ACC112 (cell line): ENCODE measurements at regions not wholly inside any gene's neighbourhood (a gene's known extent, or its start where the extent isn't known, plus 50 kb on each side); places are given as distances from the start of the nearest gene placed in this dataset.

Experiments
- H2AFZ ChIP-seq: fragments of 200-600 bp; sonication (generic); one replicate; pipeline ENCODE4 v1.6.0; 2017; ENCODE audit warnings: antibody characterized with exemption, low read length; ENCODE audit not compliant: unreplicated experiment
- H3K27ac ChIP-seq: fragments of 200-600 bp; sonication (generic); 2 replicates; pipeline ENCODE4 v1.5.1; 2014; ENCODE audit warnings: low read depth, mild to moderate bottlenecking, antibody characterized with exemption, low read length, moderate library complexity
- H3K27me3 ChIP-seq: fragments of 200-600 bp; sonication (generic); 2 replicates; pipeline ENCODE4 v1.6.1; 2014; ENCODE audit warnings: mild to moderate bottlenecking, antibody characterized with exemption, low read length, moderate library complexity, mixed read lengths; ENCODE audit not compliant: insufficient read depth
- H3K36me3 ChIP-seq: fragments of 200-600 bp; sonication (generic); 2 replicates; pipeline ENCODE4 v1.6.1; 2016; ENCODE audit warnings: mild to moderate bottlenecking, antibody characterized with exemption, low read length, moderate library complexity, mixed read lengths; ENCODE audit not compliant: insufficient read depth
- H3K4me1 ChIP-seq: fragments of 200-600 bp; sonication (generic); one replicate; pipeline ENCODE4 v1.6.1; 2016; ENCODE audit warnings: low read length, mixed read lengths; ENCODE audit not compliant: insufficient read depth, unreplicated experiment, control insufficient read depth
- H3K4me3 ChIP-seq: fragments of 200-600 bp; sonication (generic); 2 replicates; pipeline ENCODE4 v1.5.1; 2014; ENCODE audit warnings: mild to moderate bottlenecking, low read depth, low read length
- H3K79me2 ChIP-seq: fragments of 200-600 bp; sonication (generic); one replicate; pipeline ENCODE4 v1.6.0; 2016; ENCODE audit warnings: low read length; ENCODE audit not compliant: control insufficient read depth, unreplicated experiment, insufficient read depth

DNA sequence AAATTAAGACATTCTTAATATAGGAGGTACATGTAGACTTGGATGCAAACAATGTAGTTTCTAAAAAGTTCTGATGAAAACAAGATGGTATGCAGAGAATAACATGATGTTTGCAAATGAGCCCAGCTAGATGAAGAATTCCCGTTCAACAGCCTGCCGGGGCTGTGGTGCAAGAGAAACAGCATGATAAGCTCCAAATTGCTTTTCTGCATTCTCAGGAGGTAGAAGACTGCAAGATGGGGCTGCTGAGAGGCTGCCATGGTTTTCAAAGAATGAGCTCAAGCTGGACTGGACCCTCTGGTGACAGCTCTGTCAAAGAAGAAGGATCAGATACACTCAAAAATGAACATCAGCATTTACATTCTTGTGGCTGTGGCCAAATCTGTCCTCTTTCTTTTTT is 73.4 kb upstream of the PALS2 start:
- no peaks in the 10 kb centered on the region for H3K79me2 ChIP-seq
- no peaks in the 10 kb centered on the region for H3K36me3 ChIP-seq
- H3K4me1 ChIP-seq = no peaks in the 10 kb centered on the region
- H2AFZ ChIP-seq = no peak overlapping the region
- H3K27ac ChIP-seq = no peak overlapping the region
- H3K4me3 ChIP-seq = no peak overlapping the region
- H3K27me3 ChIP-seq = peaks cover 9% of the 10 kb centered on the region; the same call in 1 of the 2 replicates

DNA sequence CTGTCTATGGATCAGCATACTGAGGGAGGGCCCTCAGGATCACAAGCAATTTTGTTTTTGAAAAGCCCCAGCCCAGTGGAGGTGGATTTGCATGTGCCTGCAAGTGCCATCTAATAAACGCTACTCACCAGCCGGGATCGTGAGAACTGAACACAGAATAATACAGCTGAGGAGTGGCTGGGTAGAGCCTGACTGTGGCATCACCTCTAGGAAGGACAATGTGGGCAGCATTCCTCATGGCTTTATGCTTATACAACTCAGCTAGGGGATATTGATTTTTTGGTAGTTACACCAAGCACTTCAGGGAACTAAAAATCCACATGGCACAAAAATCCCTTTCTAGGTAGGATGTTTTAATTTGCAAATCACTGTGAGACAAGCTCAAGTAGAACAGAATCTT is 72.7 kb upstream of the PALS2 start:
- Histone ChIP-seq H2AFZ (no peak overlapping the region), H3K36me3 (no peaks in the 10 kb centered on the region), H3K4me3 (no peak overlapping the region), H3K27me3 (peaks cover 9% of the 10 kb centered on the region; the same call in 1 of the 2 replicates), H3K4me1 (no peaks in the 10 kb centered on the region), H3K79me2 (no peaks in the 10 kb centered on the region), H3K27ac (no peak overlapping the region)

DNA sequence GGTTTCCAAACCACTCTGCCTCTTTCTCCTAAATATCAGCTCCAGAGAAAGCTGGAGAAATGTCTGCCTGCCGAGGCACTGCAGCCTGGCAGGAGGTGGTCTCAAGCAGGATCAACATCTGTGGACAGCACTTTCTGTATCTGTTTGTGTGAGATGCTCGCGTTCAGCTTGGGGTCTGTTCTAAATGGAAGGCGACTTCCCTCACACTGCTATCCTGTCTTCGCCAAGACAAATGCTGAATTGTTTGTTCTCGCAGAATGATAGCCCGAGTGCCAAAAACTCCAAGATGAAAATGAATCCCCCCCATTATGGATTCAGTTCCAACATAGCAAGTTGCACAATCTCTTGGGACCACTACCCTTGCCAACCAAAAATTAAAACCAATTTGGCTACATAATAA is 72.2 kb upstream of the PALS2 start:
- Histone ChIP-seq H3K4me1 (no peaks in the 10 kb centered on the region), H2AFZ (no peak overlapping the region), H3K4me3 (no peak overlapping the region), H3K79me2 (no peaks in the 10 kb centered on the region), H3K27ac (no peak overlapping the region), H3K36me3 (no peaks in the 10 kb centered on the region), H3K27me3 (peaks cover 9% of the 10 kb centered on the region; the same call in 1 of the 2 replicates)

DNA sequence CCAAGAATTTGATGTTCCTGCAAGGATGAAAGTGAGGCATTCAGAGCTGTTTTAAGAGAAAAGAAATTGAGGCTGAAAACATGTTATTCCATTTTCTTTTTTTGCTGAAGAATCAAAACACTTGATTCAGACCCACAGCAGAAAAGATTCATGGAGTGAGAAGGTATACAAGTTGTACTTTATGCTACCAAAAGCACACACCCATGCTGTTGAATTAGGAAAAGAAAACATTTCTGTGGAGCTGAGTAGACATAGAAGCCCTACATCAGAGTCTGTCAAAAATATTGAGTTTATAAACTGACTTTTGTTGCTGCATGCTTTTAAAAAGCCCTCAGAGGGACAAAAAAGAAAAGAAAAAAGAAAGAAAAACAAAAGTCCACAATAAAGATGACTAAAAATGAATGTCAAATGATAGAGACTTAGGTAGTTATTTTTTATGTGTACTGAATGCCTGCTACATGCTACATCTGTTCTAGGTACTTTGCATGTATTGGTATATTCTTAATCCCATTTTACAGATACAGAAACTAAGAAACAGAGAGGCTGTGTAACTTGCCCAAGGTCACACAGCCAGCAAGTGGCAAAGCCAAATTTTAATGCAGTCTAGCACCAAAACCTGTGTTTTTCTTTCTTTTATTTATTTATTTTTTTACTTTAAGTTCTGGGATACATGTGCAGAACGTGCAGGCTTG is 71.7 kb upstream of the PALS2 start:
- no peaks in the 10 kb centered on the region for H3K36me3 ChIP-seq
- H3K27ac ChIP-seq = no peak overlapping the region
- no peaks in the 10 kb centered on the region for H3K79me2 ChIP-seq
- H3K27me3 ChIP-seq = peaks cover 9% of the 10 kb centered on the region; the same call in 1 of the 2 replicates
- H3K4me3 ChIP-seq = no peak overlapping the region
- H3K4me1 ChIP-seq = no peaks in the 10 kb centered on the region
- H2AFZ ChIP-seq = no peak overlapping the region

DNA sequence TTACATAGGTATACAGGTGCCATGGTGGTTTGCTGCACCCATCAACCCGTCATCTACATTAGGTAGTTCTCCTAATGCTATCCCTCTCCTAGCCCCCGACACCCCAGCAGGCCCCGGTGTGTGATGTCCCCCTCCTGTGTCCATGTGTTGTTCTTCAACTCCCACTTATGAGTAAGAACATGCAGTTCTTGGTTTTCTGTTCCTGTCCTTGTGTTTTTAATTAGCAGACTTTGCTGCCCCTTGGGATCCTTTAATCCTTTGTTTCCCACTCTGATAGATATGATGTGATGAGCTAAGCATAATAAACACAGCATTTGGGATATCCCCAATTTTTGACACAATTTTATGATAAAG is 71.1 kb upstream of the PALS2 start:
- Histone ChIP-seq H3K4me3 (no peak overlapping the region), H3K27ac (no peak overlapping the region), H3K4me1 (no peaks in the 10 kb centered on the region), H3K27me3 (peaks cover 9% of the 10 kb centered on the region; the same call in 1 of the 2 replicates), H3K79me2 (no peaks in the 10 kb centered on the region), H3K36me3 (no peaks in the 10 kb centered on the region), H2AFZ (no peak overlapping the region)

DNA sequence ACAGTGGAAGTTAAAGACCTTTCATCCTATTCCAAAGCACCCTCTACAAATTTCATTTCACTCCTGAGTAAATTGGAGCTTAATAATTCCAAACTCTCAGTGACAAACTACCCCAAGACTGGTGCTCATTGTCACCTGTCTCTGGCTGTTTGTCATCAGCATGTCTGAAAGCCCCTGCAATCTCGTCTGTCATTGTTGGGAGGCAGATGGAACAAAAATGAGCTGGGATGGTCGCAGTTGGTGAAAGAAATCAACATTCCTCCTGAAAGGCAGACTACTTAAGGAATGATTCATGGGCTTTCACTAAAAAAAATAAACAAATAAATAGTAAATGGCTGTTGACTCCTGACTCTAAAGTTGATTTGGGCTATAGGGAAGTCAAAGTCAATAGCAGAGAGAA is 69.7 kb upstream of the PALS2 start:
- no peaks in the 10 kb centered on the region for H3K4me1 ChIP-seq
- H3K79me2 ChIP-seq = no peaks in the 10 kb centered on the region
- H3K36me3 ChIP-seq = no peaks in the 10 kb centered on the region
- no peak overlapping the region for H2AFZ ChIP-seq
- peaks cover 8% of the 10 kb centered on the region; the same call in 1 of the 2 replicates for H3K27me3 ChIP-seq
- no peak overlapping the region for H3K4me3 ChIP-seq
- no peak overlapping the region for H3K27ac ChIP-seq

DNA sequence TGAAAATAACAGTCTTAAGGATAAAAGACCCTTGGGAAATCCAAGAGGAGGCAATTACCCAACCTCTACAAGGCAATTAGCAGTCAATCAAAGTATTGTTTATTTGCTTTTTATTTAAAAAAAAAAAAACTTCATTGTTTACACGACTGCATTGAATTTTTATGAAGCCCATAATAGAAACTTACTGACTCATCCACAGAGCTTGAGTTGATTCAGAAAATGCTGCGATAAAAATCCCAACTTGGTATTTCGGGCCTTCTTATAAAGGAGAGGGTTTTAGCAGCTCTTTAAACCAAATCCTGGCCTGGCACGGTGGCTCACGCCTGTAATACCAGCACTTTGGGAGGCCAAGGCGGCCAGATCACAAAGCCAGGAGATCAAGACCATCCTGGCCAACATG is 69.2 kb upstream of the PALS2 start:
- no peak overlapping the region for H3K4me3 ChIP-seq
- no peaks in the 10 kb centered on the region for H3K79me2 ChIP-seq
- H3K27me3 ChIP-seq = peaks cover 6% of the 10 kb centered on the region; the same call in 1 of the 2 replicates
- no peaks in the 10 kb centered on the region for H3K4me1 ChIP-seq
- H3K27ac ChIP-seq = no peak overlapping the region
- H2AFZ ChIP-seq = no peak overlapping the region
- H3K36me3 ChIP-seq = no peaks in the 10 kb centered on the region

DNA sequence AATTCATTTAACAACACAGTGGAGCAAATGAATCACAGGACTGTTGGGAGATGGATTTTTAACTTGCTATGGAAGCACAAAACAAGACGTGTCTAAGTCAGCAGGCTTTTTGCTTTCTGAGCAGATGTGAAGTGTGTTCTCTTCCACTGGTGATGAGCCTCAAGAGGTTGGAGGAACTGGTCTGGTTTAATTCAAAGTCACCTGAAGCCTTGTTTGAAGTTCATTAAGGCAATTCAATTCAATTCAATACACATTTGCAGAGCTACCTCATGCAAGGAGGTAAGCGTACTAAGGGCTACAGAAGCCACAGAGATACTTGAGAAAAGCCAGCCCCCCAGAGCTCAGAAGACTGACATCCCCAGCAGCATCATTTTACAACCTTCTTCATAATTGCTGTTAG is 68.4 kb upstream of the PALS2 start:
- Histone ChIP-seq H3K36me3 (no peaks in the 10 kb centered on the region), H3K27me3 (peaks cover 6% of the 10 kb centered on the region; the same call in 1 of the 2 replicates), H3K4me1 (no peaks in the 10 kb centered on the region), H3K79me2 (no peaks in the 10 kb centered on the region), H3K4me3 (no peak overlapping the region), H3K27ac (no peak overlapping the region), H2AFZ (no peak overlapping the region)

DNA sequence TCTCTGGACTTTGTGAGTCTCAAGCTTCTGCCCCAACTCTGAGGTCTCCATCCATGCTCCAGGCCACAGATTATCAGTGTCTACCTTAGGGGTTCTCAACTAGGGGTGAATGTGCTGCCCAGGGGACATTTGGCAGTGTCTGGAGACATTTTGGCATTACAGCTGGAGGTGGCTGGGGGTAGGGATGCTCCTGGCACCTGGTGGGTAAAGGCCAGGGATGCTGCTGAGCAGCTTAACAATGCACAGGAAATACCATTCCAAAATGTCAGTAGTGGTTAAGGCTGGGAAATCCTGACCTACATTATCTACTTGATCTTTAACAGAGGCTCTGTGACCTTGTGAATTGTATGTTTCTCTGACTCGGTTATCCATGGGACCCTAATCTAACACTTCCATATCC is 67.3 kb upstream of the PALS2 start:
- Histone ChIP-seq H3K4me3 (no peak overlapping the region), H3K36me3 (no peaks in the 10 kb centered on the region), H3K79me2 (no peaks in the 10 kb centered on the region), H2AFZ (no peak overlapping the region), H3K27me3 (peaks cover 5% of the 10 kb centered on the region), H3K27ac (no peak overlapping the region), H3K4me1 (no peaks in the 10 kb centered on the region)

DNA sequence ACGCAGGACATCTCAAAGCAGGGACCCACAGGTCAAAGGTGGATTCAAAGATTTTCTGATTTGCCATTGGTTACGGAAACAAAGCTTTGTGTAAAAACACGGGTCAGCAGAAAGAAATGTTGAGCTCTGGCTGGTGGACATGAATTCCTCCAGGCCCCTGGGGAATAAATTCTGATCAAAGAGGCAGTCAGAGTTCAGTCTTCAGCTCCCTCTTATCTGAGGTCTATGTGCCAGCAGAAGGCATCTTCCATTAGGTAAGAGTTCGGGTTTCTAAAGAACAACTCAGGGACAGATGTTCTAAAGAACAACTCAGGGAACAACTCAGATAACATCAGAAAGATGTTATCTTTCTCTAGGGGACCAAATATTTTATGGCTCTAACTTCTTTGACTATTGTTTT is 64.9 kb upstream of the PALS2 start:
- Histone ChIP-seq H3K4me1 (no peaks in the 10 kb centered on the region), H3K4me3 (no peak overlapping the region), H3K27ac (no peak overlapping the region), H2AFZ (no peak overlapping the region), H3K36me3 (no peaks in the 10 kb centered on the region), H3K79me2 (no peaks in the 10 kb centered on the region), H3K27me3 (peaks cover 26% of the 10 kb centered on the region)

DNA sequence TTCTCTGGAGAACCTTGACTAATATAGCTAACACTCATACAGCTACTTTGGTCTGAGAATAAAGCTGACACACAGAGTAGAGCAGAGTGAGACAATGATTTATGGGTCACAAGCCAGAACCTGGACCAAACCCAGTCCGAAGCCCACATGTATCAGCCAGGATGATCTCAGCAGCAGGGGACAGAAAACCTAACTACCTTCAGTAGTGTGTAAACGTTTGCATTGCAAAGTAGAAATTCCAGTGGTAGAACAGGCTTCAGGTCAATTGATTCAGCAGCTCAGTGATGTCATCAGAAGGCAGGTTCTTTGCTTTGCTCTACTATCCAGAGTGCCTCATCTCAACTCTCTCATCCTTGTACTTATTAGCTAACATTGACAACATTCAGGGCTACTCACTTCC is 62.5 kb upstream of the PALS2 start:
- H2AFZ ChIP-seq = no peak overlapping the region
- H3K27ac ChIP-seq = no peak overlapping the region
- H3K4me1 ChIP-seq = no peaks in the 10 kb centered on the region
- H3K4me3 ChIP-seq = no peak overlapping the region
- H3K27me3 ChIP-seq = peaks cover 44% of the 10 kb centered on the region
- H3K79me2 ChIP-seq = no peaks in the 10 kb centered on the region
- H3K36me3 ChIP-seq = no peaks in the 10 kb centered on the region
